Right kidney (tissue), 1 donor: ENCODE measurements at regions not wholly inside any gene's neighbourhood (a gene's known extent, or its start where the extent isn't known, plus 50 kb on each side); places are given as distances from the start of the nearest gene placed in this dataset.
"Not testable (repeated sequence)": the region's sequence is repeated elsewhere in the genome, so short reads cannot be mapped to it uniquely, and the experiment has no call there.

Experiments used
- DNase-seq: peaks from one replicate; pipeline ENCODE4 v3.0.0-alpha.2; 2016

DNA sequence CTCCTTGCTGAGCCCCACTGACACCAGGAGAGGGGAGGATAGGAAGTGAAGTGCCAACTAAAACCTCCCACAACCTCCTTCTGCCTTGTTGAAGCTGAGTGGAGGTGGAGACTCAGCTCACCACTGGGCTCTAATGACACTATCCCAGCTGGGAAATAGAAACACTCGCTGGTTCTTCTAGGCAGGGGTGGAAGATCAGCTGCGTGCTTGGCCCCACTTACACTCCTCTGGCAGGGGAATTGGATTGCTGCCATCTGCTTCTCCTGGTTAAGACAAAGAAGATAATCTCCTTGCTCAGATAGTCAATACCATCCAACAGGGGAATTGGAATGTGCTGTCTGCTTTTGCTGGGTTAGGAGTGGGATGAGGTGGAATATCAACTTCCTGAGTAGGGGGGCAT is 392.5 kb downstream of the ZNF674 start:
- DNase-seq = no peak

GRCh38 chrX:46151332-46151731 is 393.9 kb downstream of the ZNF674 start:
- DNase-seq = not testable (repeated sequence)

DNA sequence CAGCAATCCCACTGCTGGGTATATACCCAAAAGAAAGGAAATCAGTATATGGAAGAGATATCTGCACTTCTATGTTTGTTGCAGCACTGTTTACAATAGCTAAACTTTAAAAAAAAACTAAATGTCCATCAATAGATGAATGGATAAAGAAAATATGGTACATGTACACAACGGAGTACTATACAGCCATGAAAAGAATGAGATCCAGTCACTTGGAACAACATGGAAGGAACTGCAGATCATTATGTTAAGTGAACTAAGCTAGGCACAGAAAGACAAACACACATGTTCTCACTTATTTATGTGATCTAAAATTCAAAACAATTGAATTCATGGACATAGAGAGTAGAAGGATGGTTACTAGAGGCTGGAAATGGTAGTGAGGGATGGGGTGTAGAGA is 400.7 kb downstream of the ZNF674 start:
- DNase-seq = no peak

- DNase-seq = no peak
Observed at GRCh38 chrX:46140272-46140671, 404.9 kb downstream of the ZNF674 start.

DNA sequence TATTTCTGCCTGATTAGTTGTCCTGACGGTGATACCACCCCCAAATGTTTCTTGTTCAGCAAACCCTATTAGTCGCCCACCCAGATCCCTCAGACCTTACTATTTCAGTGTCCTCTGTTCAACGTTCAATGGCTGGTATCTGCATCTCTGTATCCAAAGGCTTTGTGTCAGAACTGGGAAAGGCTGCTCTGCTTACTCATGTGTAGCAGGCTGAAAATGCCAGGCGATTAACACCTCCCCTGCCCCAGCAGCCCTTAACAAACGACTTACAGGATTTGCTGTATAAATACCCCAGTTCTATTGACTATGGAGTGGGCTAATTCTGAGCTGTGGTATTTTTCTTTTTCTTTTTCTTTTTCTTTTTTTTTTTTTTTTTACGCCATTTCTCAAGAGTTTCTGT is 415.0 kb downstream of the ZNF674 start:
- DNase-seq = no peak

DNA sequence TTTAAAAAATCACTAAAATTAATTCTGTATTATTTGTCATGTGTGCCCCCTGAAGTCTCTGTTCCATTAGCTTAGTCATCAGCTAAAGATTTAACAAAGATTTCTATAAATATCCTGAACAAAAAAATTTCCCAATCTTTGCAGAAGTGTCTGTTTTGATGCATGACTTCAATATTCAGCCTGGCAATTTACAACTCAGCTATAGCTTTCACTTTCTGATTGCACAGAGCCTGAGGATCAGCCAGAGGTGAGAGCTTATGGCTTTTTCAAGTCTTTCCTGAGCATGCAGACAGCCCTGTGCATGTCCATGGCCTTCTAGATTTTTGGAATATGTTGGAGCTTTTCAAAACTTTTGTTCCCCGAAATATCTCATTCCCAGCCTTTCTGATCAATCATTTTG is 420.1 kb downstream of the ZNF674 start:
- DNase-seq = no peak

GRCh38 chrX:46117234-46117633 is 428.0 kb downstream of the ZNF674 start:
- no peak for DNase-seq

GRCh38 chrX:46087310-46087709 is 457.9 kb downstream of the ZNF674 start:
- not testable (repeated sequence) for DNase-seq

GRCh38 chrX:46080121-46080520 is 465.1 kb downstream of the ZNF674 start:
- DNase-seq = not testable (repeated sequence)

DNA sequence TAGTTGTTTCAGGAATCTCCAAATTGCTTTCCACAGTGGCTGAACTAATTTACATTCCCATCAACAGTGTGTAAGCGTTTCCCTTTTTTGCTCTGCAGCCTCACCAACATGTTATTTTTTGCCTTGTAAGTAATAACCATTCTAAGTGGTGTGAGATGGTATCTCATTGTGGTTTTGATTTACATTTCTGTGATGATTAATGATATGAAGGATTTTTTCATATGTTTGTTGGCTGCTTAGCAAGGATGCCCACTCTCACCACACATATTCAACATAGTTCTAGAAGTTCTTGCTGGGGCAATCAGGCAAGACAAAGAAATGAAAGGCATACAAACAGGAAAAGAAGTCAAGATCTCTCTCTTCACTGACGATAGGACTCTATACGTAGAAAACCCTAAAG is 472.4 kb downstream of the ZNF674 start:
- no peak for DNase-seq

GRCh38 chrX:46072372-46072771 is 472.8 kb downstream of the ZNF674 start:
- no peak for DNase-seq

GRCh38 chrX:46070421-46070820 is 474.8 kb downstream of the ZNF674 start:
- no peak for DNase-seq

GRCh38 chrX:46059316-46059715 is 485.9 kb downstream of the ZNF674 start:
- no peak for DNase-seq

GRCh38 chrX:46044486-46044885 is 500.7 kb downstream of the ZNF674 start:
- no peak for DNase-seq

DNA sequence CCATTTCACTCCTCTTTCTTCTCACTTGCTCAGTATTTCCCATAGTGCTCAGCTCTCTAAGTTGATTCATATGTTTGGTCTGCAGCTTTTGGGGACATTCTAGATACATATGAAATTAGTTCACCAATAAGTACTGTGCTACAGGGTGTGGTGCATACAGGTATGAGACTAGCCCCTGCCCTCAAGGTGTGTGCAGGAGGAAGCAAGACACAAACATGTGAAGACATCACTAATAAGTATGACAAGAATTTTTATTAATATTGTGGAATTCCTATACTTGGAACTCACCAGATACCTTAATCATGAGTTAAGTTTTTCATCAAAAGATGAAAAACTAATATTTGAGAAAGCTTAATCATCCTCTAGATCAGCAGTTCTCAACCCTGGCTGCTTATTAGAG is 505.2 kb downstream of the ZNF674 start:
- no peak for DNase-seq

DNA sequence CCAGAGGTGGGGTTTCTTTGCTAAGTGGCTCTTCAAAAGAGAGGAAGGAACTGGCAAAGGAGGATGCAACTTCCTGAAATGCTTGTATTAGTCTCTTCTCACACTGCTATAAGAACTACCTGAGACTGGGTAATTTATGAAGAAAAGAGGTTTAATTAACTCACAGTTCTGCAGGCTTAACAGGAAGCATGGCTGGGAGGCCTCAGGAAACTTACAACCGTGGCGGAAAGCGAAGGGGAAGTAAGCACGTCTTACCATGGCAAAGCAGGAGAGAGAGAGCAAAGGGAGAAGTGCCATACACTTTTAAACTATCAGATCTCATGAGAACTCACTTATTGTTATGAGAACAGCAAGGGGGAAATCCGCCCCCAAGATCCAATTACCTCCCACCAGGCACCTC is 505.7 kb downstream of the ZNF674 start:
- DNase-seq = no peak

GRCh38 chrX:46036508-46036907 is 508.7 kb downstream of the ZNF674 start:
- DNase-seq = no peak

DNA sequence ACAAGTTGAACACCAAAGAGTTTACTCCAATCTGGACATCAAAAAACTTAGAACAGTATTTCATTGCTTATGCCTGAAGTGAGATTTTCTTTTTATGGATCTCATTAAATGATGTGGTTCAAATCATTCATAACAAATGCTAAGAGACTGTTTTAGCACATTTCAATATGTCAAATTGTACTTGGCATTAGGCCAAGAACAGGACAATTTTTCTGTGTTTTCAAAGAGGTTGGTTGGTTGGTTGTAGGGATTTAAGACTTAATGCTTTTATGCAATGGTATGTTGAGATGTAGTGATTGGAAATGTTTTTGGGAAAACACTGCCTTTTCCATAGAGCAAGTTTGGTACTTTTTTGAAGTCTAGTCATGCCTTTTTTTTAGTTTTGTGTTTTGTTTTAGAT is 510.4 kb downstream of the ZNF674 start:
- no peak for DNase-seq

GRCh38 chrX:46029777-46030176 is 515.4 kb downstream of the ZNF674 start:
- DNase-seq = no peak

DNA sequence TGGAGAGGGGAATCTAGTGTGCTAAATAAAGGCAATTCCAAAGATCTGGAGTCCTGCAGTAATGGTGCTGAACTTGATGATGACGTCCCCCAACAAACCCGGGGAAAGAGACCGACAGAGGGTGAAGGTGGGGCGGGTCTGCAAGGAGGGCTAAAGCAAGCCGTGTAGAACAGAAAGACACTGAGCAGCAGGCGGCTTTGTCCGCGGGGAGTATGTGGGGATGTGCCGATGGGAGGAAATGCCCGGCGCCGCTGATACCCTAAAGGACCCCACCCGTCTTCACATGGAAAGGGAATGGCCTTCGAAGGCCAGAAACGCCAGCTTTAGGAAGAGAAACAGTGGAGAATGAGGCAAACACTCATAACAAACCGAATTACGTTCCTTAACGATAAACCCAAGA is 528.9 kb downstream of the ZNF674 start:
- no peak for DNase-seq

DNA sequence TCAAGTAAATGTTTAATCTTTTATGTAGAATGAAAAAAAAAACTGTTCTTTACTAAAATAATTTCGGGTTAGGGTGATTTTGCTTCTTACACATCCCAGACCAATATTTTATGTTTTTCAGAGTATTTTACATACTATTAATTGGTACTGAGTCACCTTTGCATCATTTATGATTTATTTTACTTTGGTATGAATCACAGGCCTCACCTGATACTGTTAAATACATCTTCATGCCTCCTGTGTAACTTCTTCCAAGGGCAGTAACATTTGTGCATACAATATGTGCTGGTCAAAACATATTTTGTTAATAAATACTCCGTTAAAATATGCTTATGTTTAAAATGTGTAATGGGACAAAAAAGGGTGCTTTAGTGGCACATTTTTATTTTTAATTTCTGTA is 529.6 kb downstream of the ZNF674 start:
- DNase-seq = no peak

DNA sequence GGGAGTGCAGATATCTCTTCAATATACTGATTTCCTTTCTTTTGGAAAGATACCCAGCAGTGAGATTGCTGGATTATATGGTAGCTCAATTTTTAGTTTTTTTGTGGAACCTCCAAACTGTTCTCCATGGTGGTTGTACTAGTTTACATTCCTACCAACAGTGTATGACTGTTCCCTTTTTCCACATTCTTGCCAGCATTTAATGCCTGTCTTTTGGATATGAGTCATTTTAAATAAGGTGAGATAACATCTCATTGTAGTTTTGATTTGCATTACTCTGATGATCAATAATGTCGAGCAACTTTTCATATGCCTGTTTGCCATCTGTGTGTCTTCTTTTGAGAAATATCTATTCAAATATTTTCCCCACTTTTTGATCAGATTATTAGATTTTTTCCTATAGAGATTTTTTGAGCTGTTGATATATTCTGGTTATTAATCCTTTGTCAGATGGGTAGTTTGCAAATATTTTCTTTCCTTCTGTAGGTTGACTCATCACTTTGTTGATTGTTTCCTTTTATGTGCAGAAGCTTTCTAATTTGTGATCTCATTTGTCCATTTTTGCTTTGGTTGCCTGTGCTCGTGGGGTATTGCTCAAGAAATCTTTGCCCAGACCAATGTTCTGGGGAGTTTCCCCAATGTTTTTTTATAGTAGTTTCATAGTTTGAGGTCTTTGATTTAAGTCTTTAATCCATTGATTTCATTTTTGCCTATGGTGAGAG is 552.7 kb downstream of the ZNF674 start:
- DNase-seq = no peak

- DNase-seq = no peak
Observed at GRCh38 chrX:45986971-45987370, 558.2 kb downstream of the ZNF674 start.

DNA sequence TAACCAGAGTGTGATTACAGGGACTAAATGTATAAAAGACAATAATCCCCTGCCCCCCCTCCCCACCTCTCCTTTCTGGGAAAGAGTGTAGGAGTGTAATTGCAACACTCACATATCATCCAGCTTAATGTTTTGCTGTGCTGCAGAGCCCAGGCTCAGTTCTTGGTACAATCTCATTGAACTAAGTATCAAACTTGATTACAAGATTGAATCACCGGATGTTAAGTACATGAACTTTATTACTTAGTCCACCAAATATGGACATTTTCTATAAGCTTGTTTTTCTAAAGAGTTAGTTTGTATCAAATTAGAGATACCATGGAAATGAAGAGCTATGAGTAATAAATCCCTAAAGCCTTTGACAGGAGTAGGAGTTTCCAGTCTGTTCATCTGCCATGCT is 559.1 kb downstream of the ZNF674 start:
- DNase-seq = no peak
